GM23338 (cell line): ENCODE measurements at regions not wholly inside any gene's neighbourhood (a gene's known extent, or its start where the extent isn't known, plus 50 kb on each side); places are given as distances from the start of the nearest gene placed in this dataset. TPM values are rescaled to one million over a fixed set of nuclear protein-coding genes. Genes with fewer than 3 reads are reported as not detected.

Source experiments
- microRNA counts: library from miRNA; unstranded; fragments of <30 nt; microRNA quantifications from one replicate; lab custom pipeline; 2017
- microRNA-seq: library from miRNA; unstranded; fragments of <30 nt; microRNA quantifications from one replicate; pipeline ENCODE4, GENCODE V29; 2017
- small RNA-seq: library from RNA; depleted of rRNA; stranded (forward); fragments of <200 nt; gene quantifications from one replicate; pipeline ENCODE3, GENCODE V24; 2014; ENCODE audit warnings: low replicate concordance

MicroRNAs in the stretch of these regions (microRNA counts, 767-probe panel; counts per million panel counts)
- microRNA hsa-miR-1265 (lab: Ali Mortazavi, UCI) = not detected

Small RNA genes in the stretch of these regions (microRNA-seq; reads per million reads assigned to microRNA genes)
- gene MIR1265 = not detected
- not detected for gene MIR4293

Small RNA genes in the stretch of these regions (small RNA-seq; reads per million reads assigned to genes)
- gene MIR1265 (not detected), gene MIR4293 (not detected)
